Transverse colon (tissue), 3 donors: ENCODE measurements at regions not wholly inside any gene's neighbourhood (a gene's known extent, or its start where the extent isn't known, plus 50 kb on each side); places are given as distances from the start of the nearest gene placed in this dataset.

Experiments
- CTCF ChIP-seq, 5 experiments: fragments of 200-600 bp in 3 of 5; fragments of 450-650 bp in 2 of 5; sonication (generic) in 3 of 5; IDR thresholded peaks; 1 replicate in 2 of 5; 2 replicates in 3 of 5; pipeline ENCODE4 v1.5.1; 2016 to 2017; ENCODE audit warnings: antibody characterized with exemption in 5 of 5, inconsistent platforms in 3 of 5, mild to moderate bottlenecking in 2 of 5, moderate library complexity in 1 of 5
- EP300 ChIP-seq: sonication (generic); formaldehyde crosslinking; IDR thresholded peaks from one replicate; pipeline ENCODE4 v1.6.1; 2017; ENCODE audit warnings: antibody characterized with exemption, low read depth
- POLR2A ChIP-seq: fragments of 450-650 bp; IDR thresholded peaks from one replicate; pipeline ENCODE4 v1.6.1; 2016; ENCODE audit warnings: antibody characterized with exemption, mild to moderate bottlenecking, moderate library complexity

GRCh38 chr7:156419782-156420181, 220.8 kb upstream of the RNF32 start:
- TF ChIP-seq CTCF (IDR thresholded peaks at IDR 0.05), result no peak
- no peak for TF ChIP-seq POLR2A
- no peak for TF ChIP-seq EP300
